Tibial nerve (tissue), 4 donors: ENCODE measurements at regions not wholly inside any gene's neighbourhood (a gene's known extent, or its start where the extent isn't known, plus 50 kb on each side); places are given as distances from the start of the nearest gene placed in this dataset.

Experiments used
- EP300 ChIP-seq, 2 donors: sonication (generic); formaldehyde crosslinking; IDR thresholded peaks; one replicate each; pipeline ENCODE4 v1.6.1; 2017; ENCODE audit warnings: antibody characterized with exemption in 2 of 2, mild to moderate bottlenecking in 1 of 2
- POLR2A ChIP-seq, 2 donors: fragments of 450-650 bp; IDR thresholded peaks; one replicate each; pipeline ENCODE4 v1.6.1; 2017; ENCODE audit warnings: antibody characterized with exemption in 2 of 2, mild to moderate bottlenecking in 2 of 2, moderate library complexity in 2 of 2
- TF ChIP-seq, protein P1 (sequence below), 5 experiments: fragments of 200-600 bp in 3 of 5; fragments of 450-650 bp in 2 of 5; sonication (generic) in 3 of 5; IDR thresholded peaks; one replicate each; pipeline ENCODE4 v1.5.1; 2016 to 2019; ENCODE audit warnings: antibody characterized with exemption in 5 of 5, mild to moderate bottlenecking in 3 of 5, moderate library complexity in 2 of 5

DNA sequence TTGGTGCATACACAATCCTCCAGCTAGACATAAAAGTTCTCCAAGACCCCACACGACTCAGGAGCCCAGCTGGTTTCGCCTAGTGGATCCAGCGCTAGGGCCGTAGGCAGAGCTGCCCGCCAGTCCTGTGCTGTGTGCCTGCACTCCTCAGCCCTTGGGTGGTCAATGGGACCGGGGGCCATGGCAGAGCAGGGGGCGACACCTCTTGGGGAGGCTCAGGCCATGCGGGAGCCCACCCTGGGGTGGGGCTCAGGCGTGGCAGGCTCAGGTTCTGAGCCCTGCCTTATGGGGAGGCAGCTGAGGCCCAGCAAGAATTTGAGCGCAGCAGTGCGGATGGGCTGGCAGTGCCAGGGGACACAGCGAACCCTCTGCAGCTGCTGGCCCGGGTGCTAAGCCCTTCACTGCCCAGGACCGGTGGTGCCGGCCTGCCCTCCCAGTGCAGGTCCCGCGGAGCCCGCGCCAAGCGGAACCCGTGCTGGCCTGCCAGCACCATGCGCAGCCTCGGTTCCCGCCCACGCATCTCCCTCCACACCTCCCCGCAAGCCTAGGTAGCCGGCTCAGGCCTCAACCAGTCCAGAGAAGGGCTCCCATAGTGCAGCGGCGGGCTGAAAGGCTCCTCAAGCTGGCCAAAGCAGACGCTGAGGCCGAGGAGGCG, 1566.6 kb upstream of the SLC39A10 start:
- TF ChIP-seq, protein P1, sequence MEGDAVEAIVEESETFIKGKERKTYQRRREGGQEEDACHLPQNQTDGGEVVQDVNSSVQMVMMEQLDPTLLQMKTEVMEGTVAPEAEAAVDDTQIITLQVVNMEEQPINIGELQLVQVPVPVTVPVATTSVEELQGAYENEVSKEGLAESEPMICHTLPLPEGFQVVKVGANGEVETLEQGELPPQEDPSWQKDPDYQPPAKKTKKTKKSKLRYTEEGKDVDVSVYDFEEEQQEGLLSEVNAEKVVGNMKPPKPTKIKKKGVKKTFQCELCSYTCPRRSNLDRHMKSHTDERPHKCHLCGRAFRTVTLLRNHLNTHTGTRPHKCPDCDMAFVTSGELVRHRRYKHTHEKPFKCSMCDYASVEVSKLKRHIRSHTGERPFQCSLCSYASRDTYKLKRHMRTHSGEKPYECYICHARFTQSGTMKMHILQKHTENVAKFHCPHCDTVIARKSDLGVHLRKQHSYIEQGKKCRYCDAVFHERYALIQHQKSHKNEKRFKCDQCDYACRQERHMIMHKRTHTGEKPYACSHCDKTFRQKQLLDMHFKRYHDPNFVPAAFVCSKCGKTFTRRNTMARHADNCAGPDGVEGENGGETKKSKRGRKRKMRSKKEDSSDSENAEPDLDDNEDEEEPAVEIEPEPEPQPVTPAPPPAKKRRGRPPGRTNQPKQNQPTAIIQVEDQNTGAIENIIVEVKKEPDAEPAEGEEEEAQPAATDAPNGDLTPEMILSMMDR (IDR thresholded peaks at IDR 0.05): no peak
- TF ChIP-seq POLR2A (IDR thresholded peaks at IDR 0.05) (no peak), EP300 (IDR thresholded peaks at IDR 0.05) (no peak)
